ENCODE measurements at regions not wholly inside any gene's neighbourhood (a gene's known extent, or its start where the extent isn't known, plus 50 kb on each side); places are given as distances from the start of the nearest gene placed in this dataset.
"Not testable (repeated sequence)": the region's sequence is repeated elsewhere in the genome, so short reads cannot be mapped to it uniquely, and the experiment has no call there.

DNA sequence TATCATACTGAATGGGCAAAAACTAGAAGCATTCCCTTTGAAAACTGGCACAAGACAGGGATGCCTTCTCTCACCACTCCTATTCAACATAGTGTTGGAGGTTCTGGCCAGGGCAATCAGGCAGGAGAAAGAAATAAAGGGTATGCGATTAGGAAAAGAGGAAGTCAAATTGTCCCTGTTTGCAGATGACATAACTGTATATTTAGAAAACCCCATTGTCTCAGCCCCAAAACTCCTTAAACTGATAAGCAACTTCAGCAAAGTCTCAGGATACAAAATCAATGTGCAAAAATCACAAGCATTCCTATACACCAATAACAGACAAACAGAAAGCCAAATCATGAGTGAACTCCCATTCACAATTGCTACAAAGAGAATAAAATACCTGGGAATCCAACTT is 52.5 kb upstream of the CCDC71L start:
- CTCF ChIA-PET, POLR2A ChIA-PET: not testable (repeated sequence)

DNA sequence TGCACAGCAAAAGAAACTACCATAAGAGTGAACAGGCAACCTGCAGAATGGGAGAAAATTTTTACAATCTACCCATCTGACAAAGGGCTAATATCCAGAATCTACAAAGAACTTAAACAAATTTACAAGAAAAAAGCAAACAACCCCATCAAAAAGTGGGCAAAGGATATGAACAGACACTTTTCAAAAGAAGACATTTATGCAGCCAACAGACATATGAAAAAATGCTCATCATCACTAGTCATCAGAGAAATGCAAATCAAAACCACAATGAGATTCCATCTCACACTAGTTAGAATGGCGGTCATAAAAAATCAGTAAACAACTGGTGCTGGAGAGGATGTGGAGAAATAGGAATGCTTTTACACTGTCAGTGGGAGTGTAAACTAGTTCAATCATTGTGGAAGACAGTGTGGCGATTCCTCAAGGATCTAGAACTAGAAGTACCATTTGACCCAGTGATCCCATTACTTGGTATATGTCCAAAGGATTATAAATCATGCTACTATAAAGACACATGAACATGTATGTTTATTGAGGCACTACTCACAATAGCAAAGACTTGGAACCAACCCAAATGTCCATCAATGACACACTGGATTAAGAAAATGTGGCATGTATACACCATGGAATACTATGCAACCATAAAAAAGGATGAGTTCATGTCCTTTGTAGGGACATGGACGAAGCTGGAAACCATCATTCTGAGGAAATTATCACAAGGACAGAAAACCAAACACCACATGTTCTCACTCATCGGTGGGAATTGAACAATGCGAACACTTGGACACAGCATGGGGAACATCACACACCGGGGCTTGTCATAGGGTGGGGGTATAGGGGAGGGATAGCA is 53.9 kb upstream of the CCDC71L start:
- CTCF ChIA-PET, POLR2A ChIA-PET: not testable (repeated sequence)

DNA sequence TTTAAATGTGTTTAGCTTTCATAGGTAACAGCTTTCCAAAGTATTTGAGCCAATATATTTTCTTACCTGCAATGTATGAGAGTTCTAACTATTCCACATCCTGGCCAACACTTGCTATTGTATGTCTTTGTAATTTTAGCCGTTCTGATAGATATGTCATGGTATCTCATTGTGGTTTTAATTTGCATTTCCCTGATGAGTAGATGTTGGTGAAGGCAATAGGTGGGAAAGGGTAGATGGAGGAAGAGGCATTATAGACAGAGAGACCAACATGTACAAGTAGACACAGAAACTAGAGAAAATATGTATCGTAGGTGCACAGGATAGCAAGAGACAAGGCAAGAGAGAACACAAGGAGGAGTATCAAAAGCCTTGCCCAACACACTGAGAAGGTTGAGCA is 54.8 kb upstream of the CCDC71L start:
- CTCF ChIA-PET = no interaction called here

DNA sequence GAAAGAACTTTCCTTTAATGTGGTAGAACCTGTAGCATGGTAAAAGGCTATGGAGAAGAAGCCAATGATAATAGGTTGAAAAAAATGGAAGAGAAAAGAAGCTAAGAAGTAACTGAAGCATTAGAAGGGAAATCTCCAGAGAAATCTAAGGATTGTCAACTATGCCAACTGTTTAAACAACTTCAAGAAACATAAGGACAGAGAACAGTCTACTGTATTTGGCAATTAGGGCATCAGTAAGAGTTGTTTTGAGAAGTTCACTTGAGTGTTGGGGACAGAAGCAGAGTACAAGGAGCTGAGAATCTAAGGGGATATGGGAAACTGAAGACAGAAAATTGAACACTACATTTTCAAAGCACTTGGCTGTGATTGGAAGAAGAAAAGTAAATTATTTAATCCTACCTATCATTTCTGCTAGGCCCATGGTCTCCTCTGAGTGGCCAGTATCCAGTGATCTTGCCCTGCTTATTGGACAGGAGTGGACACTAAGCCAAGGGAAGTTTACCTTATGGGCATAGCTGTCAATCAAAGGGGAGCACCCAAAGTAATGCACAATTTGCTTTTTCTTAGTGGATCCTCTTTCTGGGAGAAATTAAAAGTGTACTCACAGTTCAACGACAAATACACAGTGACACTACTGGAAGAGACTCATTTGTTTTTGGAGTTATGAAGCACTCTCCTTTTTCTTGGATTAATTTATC is 56.4 kb upstream of the CCDC71L start:
- CTCF ChIA-PET = interaction anchor here (1.3 to 1.7 kb wide), 3 partner anchors 38 to 58 kb away, joined by 3 to 5 read pairs (median 5); partner anchors contain the start of gene CCDC71L
- POLR2A ChIA-PET = interaction anchor here (1.3 kb wide), 2 partner anchors 39 to 57 kb away, joined by 5 to 6 read pairs; partner anchors contain the start of gene CCDC71L

More for the DNA sequence above, 54.8 kb upstream of the CCDC71L start:
- POLR2A ChIA-PET = interaction anchor here (1.0 kb wide), 1 partner anchor 431 kb away, joined by 5 read pairs; the partner anchor contains the start of gene NAMPT

DNA sequence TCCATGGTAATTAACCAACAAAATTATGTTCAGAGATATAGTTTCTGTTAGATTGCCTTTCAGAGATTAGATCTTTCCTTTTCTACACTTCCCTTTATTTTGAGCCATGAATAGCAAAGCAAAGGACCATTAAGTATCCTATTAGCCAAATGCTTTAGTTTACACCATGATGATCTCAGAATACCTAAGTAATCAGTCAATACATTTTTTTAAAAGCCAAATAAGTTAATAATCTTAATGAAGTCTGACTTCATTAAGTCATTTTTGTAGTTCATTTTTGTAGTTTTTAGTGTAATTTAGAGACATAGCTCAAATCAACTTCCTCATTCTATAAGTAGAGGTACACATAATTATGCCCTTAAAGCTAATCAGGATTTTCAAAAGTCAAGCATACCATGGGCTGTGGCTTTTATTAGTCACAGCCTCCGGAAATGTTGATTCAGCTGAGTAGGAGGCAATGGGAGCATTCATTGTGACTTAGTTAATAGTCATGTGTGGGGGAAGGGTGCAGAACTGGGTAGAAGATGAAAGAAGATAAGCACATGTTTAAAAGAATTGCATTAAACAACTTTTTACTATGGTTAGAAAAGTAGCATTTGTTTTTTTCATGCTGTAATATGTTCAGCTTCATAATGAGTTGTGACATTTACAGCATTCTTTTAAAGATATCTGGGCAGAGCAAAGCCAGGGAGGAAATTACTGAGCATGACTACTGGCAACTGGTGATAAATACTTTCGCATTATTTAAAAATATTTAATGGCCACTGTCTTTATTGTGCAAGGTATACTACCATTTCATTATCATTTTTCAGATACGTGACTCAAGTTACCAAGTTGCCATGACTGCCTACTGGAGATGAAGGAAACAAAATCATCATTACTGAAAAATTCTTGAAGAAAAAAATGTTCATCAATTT is 57.3 kb upstream of the CCDC71L start:
- CTCF ChIA-PET = interaction anchor here (1.0 to 1.7 kb wide), 4 partner anchors 18 to 59 kb away, joined by 3 to 5 read pairs (median 4); partner anchors contain the start of gene CCDC71L

DNA sequence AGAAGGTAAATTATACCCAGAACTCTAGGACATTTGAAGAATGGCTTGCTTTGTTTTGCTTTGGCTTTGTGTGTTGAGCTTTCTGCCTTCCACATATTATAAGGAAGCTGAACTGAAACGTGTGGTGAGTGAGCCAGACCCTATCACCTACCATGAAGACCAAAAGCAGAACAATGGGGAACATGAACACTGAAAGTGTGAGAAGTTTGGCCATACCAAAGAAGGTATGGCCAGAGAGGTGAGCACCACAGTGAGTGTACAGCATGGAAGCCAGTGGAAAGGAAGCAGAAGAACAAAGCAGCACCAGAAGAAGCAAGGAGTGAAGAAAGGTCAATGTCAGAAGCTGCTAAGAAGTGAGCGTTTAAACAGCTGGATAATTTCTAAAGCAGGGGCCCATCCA is 59.7 kb upstream of the CCDC71L start:
- POLR2A ChIA-PET = no interaction called here
- CTCF ChIA-PET = interaction anchor here (1.1 to 2.3 kb wide), 3 partner anchors 9 to 61 kb away, joined by 3 to 5 read pairs (median 4); no protein-coding TSS in a partner anchor

More for the DNA sequence above, 57.3 kb upstream of the CCDC71L start:
- POLR2A ChIA-PET = interaction anchor here (1.3 kb wide), 2 partner anchors 39 to 58 kb away, joined by 5 to 6 read pairs; partner anchors contain the start of gene CCDC71L

DNA sequence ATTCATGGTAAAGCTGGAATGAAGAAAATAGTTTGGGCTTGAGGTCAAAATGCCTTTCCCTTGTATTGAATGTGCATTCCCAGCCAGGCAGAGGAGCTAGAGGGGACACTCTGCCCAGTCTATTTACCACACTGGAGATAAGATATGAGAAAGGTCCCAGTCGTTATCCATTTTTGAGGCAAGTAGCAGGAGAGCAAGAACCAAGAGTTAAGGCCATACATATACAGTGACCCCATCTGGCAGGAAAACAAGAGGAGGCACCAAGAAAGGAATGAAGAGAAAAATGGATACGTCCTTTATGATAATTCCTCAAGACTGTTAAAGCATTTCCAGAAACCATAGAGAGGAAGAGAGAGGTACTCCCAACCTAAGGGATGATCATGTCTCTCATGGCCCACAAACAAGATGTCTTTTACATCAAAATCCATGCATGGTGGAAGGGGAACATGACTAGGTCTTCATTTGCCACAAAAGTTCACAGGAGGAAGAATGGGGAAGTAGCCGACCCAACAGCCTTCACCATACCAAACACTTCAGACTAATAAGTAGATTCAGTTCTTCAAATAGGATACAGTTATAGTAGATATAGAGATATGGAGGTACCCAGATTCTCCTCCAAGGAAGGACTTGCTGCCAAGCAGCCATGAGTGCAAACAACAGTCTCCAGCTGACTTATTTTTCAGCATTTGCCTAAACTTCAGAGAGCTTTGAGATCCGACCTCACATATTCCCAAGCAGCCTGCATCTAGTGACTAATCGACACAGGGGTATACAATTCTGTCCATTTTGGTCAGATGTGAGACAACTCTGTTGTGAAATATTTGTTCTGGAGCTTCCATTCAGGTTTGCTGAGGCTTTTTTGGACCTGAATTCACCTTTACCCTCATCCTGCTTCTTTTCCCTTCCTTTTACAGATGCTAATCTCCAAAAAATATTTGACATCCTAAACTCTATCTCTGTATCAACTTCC is 61.1 kb upstream of the CCDC71L start:
- POLR2A ChIA-PET = interaction anchor here (0.6 kb wide), 1 partner anchor 296 kb away, joined by 3 read pairs; no protein-coding TSS in a partner anchor
- CTCF ChIA-PET = interaction anchor here (1.9 to 2.3 kb wide), 3 partner anchors 8 to 14 kb away, joined by 4 to 6 read pairs (median 5); no protein-coding TSS in a partner anchor

DNA sequence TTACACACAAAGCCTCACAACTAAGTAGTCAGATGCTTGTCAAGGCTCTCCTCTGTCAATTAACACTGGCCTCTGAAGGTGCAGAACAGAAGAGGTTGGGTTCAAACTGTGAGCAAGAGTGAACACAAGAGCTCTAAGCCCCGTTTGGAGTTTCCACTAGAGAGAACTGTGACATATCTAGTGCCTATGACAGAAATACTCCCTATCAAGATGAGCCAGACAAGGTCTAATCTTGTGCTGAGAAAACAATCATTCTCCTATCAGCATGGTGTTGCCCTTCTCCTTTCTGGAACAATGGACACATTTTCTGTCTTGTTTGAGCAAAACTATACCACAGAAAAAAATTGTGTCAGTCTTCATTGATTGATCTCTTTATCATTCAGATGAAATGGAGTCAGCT is 62.4 kb upstream of the CCDC71L start:
- ChIA-PET POLR2A (no interaction called here), CTCF (interaction anchor here (2.0 kb wide), 1 partner anchor 13 kb away, joined by 6 read pairs; no protein-coding TSS in a partner anchor)

DNA sequence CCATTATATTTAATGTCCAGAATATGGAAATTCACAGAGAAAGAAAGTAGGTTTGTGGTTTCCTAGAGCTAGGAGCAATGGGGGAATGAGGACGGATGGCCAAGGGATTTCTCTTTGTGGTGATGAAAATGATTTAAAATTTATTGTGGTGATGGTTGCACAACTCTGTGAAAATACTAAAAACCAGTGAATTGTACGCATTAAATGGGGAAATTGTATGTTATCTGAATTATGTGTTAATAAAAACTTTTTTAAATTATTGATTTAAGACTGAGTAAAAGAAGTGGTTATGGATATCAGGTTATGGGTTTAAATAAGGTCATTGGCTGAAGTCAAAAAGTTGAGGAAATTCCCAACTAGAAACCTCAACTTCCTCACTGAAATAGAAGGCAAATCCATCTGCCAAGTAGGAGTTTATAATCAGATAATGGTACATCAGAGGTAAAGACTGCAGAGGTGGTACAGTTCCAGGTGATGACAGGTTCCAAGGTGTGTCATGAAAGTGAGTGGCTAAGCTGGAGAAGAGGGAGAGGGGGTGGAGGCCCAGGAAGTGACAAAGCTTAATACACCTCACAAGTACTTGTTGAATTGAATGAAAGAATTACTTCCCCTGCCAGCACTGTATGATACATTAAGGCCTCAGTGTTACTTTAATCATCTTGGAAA is 68.9 kb upstream of the CCDC71L start:
- ChIA-PET POLR2A (no interaction called here), CTCF (interaction anchor here (1.2 kb wide), 1 partner anchor 9 kb away, joined by 4 read pairs; no protein-coding TSS in a partner anchor)

DNA sequence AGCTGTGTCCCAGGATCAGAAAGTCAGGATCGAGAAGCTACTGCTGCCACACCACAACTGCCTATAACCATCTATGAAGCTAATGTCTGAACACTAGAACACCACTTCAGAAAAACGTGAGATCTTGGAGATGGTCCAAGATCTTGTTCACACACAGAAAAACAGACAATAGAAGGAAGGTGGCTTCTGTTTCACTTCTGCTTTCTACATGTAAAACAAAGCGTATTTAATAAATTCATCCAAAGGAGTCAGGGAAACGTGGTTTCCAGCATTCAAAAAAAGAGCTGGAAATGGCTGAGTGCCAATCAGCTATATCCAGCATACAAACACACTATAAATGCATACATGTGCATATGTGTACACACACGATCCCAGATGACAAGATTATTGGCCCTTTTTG is 70.2 kb upstream of the CCDC71L start:
- ChIA-PET POLR2A (no interaction called here), CTCF (no interaction called here)

DNA sequence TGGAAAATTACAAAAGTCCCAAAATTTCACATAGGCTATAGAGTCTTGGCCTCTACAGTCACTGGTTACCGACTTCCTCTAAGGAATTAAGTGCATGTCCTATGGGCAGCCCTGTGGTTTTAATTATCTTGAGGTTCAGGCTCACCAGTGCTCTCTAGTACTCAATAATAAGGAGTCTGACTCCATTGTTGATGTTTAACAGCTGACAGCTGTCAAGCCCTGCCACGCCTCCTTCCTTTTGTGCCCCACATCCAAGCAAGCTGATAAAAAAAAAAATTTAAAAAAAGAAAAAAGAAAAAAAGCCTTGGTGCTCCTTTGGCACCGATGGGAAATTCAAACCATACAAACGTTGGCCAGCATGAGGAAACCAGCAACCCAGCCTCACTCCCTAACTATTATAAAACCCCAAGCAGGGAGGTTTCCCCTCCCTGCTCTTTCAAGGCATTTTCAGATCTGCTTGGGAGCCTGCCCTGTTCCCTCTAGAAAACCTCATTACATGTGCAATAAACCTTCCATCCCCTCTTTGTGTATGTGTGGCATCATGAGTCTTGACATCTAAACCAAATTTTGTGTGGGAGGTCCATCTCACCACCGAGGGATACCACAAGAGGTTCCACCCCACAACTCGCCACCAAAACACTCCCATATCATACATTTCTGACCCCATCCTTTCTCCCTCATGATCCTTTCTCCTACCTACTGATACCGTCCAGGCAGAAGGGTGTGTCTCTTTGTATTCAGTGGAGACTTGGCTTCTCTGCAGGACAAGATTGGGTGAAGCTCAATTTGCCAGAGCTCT is 70.9 kb upstream of the CCDC71L start:
- POLR2A ChIA-PET = interaction anchor here (0.5 kb wide), 1 partner anchor 436 kb away, joined by 3 read pairs; no protein-coding TSS in a partner anchor
- CTCF ChIA-PET = no interaction called here

DNA sequence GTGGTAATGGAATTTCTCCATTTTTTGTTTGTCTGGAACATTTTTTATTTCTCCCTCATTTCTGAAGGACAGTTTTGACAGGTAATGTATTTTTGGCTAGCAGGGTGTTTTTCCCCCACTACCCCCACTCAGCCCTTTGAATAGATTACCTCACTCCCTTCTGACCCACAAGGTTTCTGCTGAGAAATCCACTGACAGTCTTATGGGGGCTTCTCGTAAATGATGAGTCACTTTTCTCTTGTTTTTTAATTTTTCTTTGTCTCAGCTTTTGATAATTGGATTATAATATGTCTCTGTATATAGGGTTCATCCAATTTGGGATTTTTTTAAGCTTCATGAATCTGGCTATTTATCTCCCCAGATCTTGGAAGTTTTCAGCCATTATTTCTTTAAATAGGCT is 74.7 kb upstream of the CCDC71L start:
- CTCF ChIA-PET = interaction anchor here (0.7 to 3.2 kb wide), 14 partner anchors 13 to 624 kb away, joined by 3 to 59 read pairs (median 4); partner anchors contain the start of genes CCDC71L and SYPL1
- POLR2A ChIA-PET = interaction anchor here (1.2 to 2.4 kb wide), 2 partner anchors 56 to 76 kb away, joined by 5 to 18 read pairs; partner anchors contain the start of gene CCDC71L

DNA sequence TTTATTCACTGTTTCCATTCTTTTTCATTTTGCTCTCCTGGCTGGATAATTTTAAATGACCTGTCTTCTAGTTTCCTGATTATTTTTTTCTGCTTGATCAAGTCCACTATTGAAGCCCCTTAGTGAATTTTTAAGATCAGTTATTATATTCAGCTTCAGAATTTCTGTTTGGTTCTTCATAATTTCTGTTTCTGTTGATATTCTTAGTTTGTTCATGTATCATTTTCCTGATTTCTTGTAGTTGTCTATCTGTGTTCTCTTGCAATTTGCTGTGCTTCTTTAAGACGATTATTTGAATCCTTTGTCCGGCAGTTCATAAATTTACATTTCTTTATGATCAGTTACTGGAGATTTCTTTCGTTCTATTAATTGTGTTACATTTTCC is 75.2 kb upstream of the CCDC71L start:
- ChIA-PET CTCF (interaction anchor here (0.6 to 3.2 kb wide), 17 partner anchors 12 to 624 kb away, joined by 3 to 59 read pairs (median 3); partner anchors contain the start of genes CCDC71L and SYPL1), POLR2A (interaction anchor here (2.4 kb wide), 1 partner anchor 76 kb away, joined by 18 read pairs; the partner anchor contains the start of gene CCDC71L)

DNA sequence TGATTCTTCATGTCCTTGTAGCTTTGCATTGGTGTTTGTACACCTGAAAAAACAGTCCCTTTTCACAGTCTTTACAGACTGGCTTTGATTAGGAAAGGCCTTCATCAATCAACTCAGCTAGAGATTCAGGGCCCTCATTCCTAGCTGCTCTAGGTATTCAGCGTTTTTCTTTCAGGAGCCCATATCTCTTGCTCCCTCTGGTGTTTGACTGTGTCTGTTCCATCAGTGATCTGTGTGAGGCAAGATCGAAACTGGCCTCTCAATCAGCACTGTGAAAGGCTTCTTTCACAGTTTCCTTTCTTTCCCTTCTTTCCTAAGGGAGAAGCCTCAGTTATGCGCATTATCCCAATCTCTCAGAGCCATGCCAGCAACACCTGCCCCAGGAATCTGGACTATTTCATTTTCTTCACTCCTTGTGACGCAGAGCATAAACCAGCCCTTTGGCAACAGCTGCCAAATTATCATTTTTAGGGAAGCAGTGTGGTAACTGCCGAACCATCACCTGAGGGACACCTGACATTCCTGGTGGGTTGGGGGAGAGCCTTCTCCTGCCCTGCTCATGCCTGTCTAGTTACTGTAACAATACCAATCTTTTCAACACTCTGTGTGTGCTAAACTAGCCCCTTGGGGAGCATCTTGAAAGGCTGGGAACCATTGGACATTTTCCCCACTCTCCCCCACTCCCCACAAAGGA is 75.7 kb upstream of the CCDC71L start:
- ChIA-PET POLR2A (interaction anchor here (2.4 kb wide), 1 partner anchor 77 kb away, joined by 18 read pairs; the partner anchor contains the start of gene CCDC71L), CTCF (interaction anchor here (0.6 to 3.2 kb wide), 18 partner anchors 11 to 560 kb away, joined by 3 to 59 read pairs (median 3); partner anchors contain the start of gene CCDC71L)

DNA sequence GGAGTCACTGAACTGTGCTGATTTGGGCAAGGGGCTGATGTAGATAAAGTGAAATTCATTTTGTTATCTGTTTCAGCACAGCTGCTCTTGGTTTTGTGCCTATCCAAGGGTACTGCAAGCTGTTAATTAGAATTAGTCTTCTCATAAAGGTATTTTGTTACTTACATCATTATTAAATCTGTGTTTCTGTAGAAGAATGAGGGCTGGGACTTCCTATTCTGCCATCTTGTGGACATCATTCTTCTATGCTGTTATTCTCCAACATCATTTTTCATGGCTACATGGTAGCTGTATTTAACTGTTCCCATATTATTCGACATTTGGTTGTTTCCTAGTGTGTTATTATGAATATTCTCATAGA is 76.2 kb upstream of the CCDC71L start:
- CTCF ChIA-PET = interaction anchor here (1.0 to 3.2 kb wide), 11 partner anchors 11 to 560 kb away, joined by 3 to 59 read pairs (median 5); partner anchors contain the start of gene CCDC71L
- POLR2A ChIA-PET = interaction anchor here (2.4 kb wide), 1 partner anchor 77 kb away, joined by 18 read pairs; the partner anchor contains the start of gene CCDC71L
